A549 (cell line): ENCODE measurements at regions not wholly inside any gene's neighbourhood (a gene's known extent, or its start where the extent isn't known, plus 50 kb on each side); places are given as distances from the start of the nearest gene placed in this dataset.

Source experiments
- BHLHE40 ChIP-seq: IDR thresholded peaks from 2 replicates; pipeline ENCODE4 v1.6.1; 2012; ENCODE audit warnings: low read depth, low read length, inconsistent platforms
- CBX8 ChIP-seq: fragments of 200-600 bp; sonication (generic); IDR thresholded peaks from 2 replicates; pipeline ENCODE4 v1.6.1; 2016
- CHD4 ChIP-seq: fragments of 200-600 bp; sonication (generic); IDR thresholded peaks from 2 replicates; pipeline ENCODE4 v1.6.1; 2016; ENCODE audit warnings: antibody characterized with exemption, mild to moderate bottlenecking, borderline replicate concordance
- CTCF ChIP-seq: fragments of >200 bp; sonication (Bioruptor Twin); formaldehyde crosslinking; IDR thresholded peaks from 3 replicates; pipeline ENCODE4 v1.5.1; 2016
- EP300 ChIP-seq, 2 experiments: fragments of >200 bp; sonication (Bioruptor Twin); formaldehyde crosslinking; IDR thresholded peaks; 2 replicates in 1 of 2; 3 replicates in 1 of 2; pipeline ENCODE4 v1.6.1; 2016 to 2017
- MAFK ChIP-seq: fragments of 450-650 bp; IDR thresholded peaks from 2 replicates; pipeline ENCODE4 v1.6.1; 2014; ENCODE audit not compliant: partially characterized antibody
- MAX ChIP-seq: IDR thresholded peaks from 2 replicates; pipeline ENCODE4 v1.6.1; 2012
- POLR2A ChIP-seq: IDR thresholded peaks from 2 replicates; pipeline ENCODE4 v1.6.1; 2012; ENCODE audit warnings: mild to moderate bottlenecking, low read length
- REST ChIP-seq: fragments of 200-600 bp; sonication (generic); IDR thresholded peaks from 2 replicates; pipeline ENCODE4 v1.6.1; 2016; ENCODE audit warnings: antibody characterized with exemption, mild to moderate bottlenecking, moderate library complexity
- RFX5 ChIP-seq: fragments of 450-650 bp; IDR thresholded peaks from 2 replicates; pipeline ENCODE4 v1.7.1; 2014; ENCODE audit warnings: antibody characterized with exemption, mild to moderate bottlenecking, moderate library complexity
- TP53 ChIP-seq: fragments of 250-450 bp; sonication (Bioruptor Pico); IDR thresholded peaks from 2 replicates; pipeline ENCODE4 v1.5.0; 2021; ENCODE audit warnings: mild to moderate bottlenecking, moderate library complexity
- ZSCAN20 ChIP-seq: fragments of 250-450 bp; sonication (Bioruptor Pico); IDR thresholded peaks from 2 replicates; pipeline ENCODE4 v1.8.0; 2022; ENCODE audit warnings: mild to moderate bottlenecking, moderate library complexity
- TF ChIP-seq, protein P1 (sequence below): fragments of 250-450 bp; sonication (Bioruptor Pico); IDR thresholded peaks from 2 replicates; pipeline ENCODE4 v1.5.0; 2021; ENCODE audit warnings: mild to moderate bottlenecking, moderate library complexity, borderline replicate concordance
- TF ChIP-seq, protein P2 (sequence below): IDR thresholded peaks from 2 replicates; pipeline ENCODE4 v1.6.1; 2012

- TF ChIP-seq MAFK (no peak), CTCF (no peak), POLR2A (no peak), EP300 (IDR thresholded peaks at IDR 0.05) (no peak), RFX5 (no peak), ZSCAN20 (CRISPR knock-in tag) (no peak), CBX8 (no peak), CHD4 (no peak), MAX (no peak), REST (no peak), BHLHE40 (no peak), TP53 (CRISPR knock-in tag) (no peak)
- TF ChIP-seq, protein P1, sequence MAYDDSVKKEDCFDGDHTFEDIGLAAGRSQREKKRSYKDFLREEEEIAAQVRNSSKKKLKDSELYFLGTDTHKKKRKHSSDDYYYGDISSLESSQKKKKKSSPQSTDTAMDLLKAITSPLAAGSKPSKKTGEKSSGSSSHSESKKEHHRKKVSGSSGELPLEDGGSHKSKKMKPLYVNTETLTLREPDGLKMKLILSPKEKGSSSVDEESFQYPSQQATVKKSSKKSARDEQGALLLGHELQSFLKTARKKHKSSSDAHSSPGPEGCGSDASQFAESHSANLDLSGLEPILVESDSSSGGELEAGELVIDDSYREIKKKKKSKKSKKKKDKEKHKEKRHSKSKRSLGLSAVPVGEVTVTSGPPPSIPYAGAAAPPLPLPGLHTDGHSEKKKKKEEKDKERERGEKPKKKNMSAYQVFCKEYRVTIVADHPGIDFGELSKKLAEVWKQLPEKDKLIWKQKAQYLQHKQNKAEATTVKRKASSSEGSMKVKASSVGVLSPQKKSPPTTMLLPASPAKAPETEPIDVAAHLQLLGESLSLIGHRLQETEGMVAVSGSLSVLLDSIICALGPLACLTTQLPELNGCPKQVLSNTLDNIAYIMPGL (CRISPR knock-in tag), result no peak
- TF ChIP-seq, protein P2, sequence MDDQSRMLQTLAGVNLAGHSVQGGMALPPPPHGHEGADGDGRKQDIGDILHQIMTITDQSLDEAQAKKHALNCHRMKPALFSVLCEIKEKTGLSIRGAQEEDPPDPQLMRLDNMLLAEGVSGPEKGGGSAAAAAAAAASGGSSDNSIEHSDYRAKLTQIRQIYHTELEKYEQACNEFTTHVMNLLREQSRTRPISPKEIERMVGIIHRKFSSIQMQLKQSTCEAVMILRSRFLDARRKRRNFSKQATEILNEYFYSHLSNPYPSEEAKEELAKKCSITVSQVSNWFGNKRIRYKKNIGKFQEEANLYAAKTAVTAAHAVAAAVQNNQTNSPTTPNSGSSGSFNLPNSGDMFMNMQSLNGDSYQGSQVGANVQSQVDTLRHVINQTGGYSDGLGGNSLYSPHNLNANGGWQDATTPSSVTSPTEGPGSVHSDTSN, result no peak
These were observed 283.9 kb upstream of the CRIM1 start for GRCh38 chr2:36071698-36072097.
